ENCODE measurements at regions not wholly inside any gene's neighbourhood (a gene's known extent, or its start where the extent isn't known, plus 50 kb on each side); places are given as distances from the start of the nearest gene placed in this dataset.

DNA sequence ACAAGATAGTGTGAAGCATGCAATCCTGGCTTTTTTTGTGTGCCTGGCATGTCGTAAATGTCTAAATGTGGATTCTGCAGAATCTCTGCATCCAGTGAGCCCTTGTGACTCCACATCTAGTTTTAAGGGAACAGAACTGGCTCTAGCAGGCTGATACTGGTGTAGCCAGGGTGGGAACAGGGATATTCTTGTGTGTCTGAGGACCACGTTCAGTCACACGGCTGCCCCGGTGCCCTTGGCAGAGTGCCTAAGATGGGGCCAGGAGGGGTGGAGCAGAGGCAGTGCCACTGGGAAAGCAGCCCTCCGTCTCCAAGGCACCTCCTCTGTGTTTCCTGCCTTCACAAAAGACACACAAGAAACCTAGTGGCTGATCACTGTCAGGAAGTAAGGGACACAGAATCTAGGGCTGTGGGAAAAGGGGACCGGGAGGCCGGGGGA, 91.5 kb upstream of the PARD3B start:
- in situ Hi-C loops (cut with MboI; ENCODE audit: low sequenced_read_pairs in 4 of 4) = no loop called here
- DNase-seq = no peak
- H3K27ac ChIP-seq = no peak overlapping the region

GRCh38 chr2:204454672-204455380, 90.4 kb upstream of the PARD3B start:
- DNase-seq (no peak), ATAC-seq (no peak)
- in situ Hi-C loops (cut with MboI; ENCODE audit: low sequenced_read_pairs in 4 of 4) = no loop called here
- no peak overlapping the region for H3K27ac ChIP-seq
- H3K27me3 ChIP-seq = no peaks in the 10 kb centered on the region
- H3K4me3 ChIP-seq = no peak overlapping the region
- H3K9me3 ChIP-seq = no peaks in the 10 kb centered on the region
- intact Hi-C loops (cut with DNase I; ENCODE audit: low total_unique reads) = no loop called here
- no peaks in the 10 kb centered on the region for H3K4me1 ChIP-seq
- H3K36me3 ChIP-seq = no peaks in the 10 kb centered on the region
- TF ChIP-seq CTCF (IDR thresholded peaks at IDR 0.05 in 4 of 5, conservative IDR thresholded peaks at IDR 0.05 in 1 of 5) (no peak), POLR2A (IDR thresholded peaks at IDR 0.05) (no peak)

More for the DNA sequence above, 91.5 kb upstream of the PARD3B start:
- Histone ChIP-seq H3K4me1 (no peaks in the 10 kb centered on the region), H3K27me3 (no peaks in the 10 kb centered on the region), H3K4me3 (no peak overlapping the region), H3K9me3 (no peaks in the 10 kb centered on the region), H3K36me3 (no peaks in the 10 kb centered on the region)
- TF ChIP-seq POLR2A (IDR thresholded peaks at IDR 0.05) (no peak), CTCF (IDR thresholded peaks at IDR 0.05 in 4 of 5, conservative IDR thresholded peaks at IDR 0.05 in 1 of 5) (no peak)
- intact Hi-C loops (cut with DNase I; ENCODE audit: low total_unique reads) = no loop called here
- no peak for ATAC-seq

DNA sequence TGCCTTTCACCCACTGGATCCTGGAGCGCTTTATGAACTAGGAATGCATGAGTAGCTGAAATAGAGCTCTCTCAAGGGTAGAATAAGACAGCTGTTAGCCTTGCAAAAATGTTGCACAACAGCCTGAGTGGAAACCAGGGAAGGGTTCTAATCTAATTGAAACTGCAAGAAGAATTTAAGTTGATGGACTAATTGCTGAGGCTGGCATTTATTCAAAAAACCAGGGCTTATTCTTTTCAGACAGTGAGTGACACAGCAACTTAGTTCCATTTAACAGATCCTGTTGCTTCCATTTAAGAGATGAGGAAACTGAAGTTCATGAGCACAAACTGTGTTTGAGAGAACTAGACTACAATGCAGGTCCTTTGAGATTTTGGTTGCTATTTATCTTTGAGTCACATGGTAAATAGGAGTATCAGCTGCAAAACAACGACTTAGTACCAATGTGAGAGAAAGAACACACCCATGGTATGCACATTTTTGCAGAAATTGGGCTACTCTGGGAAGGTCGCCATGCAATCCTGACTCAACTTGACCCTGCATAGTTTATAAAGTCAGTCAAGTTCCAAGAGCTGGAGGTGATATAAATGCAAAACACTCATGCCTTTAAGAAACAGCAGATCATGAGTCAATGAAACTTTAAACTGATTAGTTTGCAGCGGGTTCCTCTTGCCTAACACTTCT, 76.4 kb upstream of the PARD3B start:
- no peak for DNase-seq
- H3K9me3 ChIP-seq = no peaks in the 10 kb centered on the region
- in situ Hi-C loops (cut with MboI; ENCODE audit: low sequenced_read_pairs in 4 of 4) = no loop called here
- H3K27ac ChIP-seq = no peak overlapping the region
- no peaks in the 10 kb centered on the region for H3K36me3 ChIP-seq
- no peaks in the 10 kb centered on the region for H3K27me3 ChIP-seq
- H3K4me1 ChIP-seq = no peaks in the 10 kb centered on the region
- H3K4me3 ChIP-seq = no peak overlapping the region
- intact Hi-C loops (cut with DNase I; ENCODE audit: low total_unique reads) = no loop called here
- no peak for ATAC-seq
- TF ChIP-seq CTCF (IDR thresholded peaks at IDR 0.05 in 4 of 5, conservative IDR thresholded peaks at IDR 0.05 in 1 of 5) = no peak
- TF ChIP-seq POLR2A (IDR thresholded peaks at IDR 0.05) = no peak

DNA sequence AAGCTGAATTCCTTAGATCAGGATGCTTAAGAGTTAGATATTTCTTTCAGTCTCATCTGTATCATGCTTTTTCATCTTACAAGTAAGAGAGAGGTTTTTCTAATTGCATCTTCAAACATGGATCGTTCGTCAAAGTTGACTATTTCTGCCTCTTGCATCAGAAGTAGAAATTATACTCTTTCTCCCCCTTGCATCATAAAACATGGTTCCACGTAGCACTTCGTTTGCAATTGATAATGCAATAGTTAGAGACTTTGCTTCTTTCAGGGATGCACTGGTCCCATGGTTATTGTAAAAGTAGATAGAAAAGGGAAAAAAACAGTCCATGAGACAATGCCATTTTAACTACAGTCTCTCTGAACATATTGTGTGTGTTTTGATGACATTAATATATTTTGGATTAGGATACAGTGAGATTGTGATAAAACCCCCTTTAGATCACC, 75.1 kb upstream of the PARD3B start:
- TF ChIP-seq POLR2A (IDR thresholded peaks at IDR 0.05) (no peak), CTCF (IDR thresholded peaks at IDR 0.05 in 4 of 5, conservative IDR thresholded peaks at IDR 0.05 in 1 of 5) (no peak)
- Histone ChIP-seq H3K36me3 (no peaks in the 10 kb centered on the region), H3K27ac (no peak overlapping the region), H3K27me3 (no peaks in the 10 kb centered on the region), H3K4me3 (no peak overlapping the region), H3K9me3 (no peaks in the 10 kb centered on the region), H3K4me1 (no peaks in the 10 kb centered on the region)
- DNase-seq = no peak
- in situ Hi-C loops (cut with MboI; ENCODE audit: low sequenced_read_pairs in 4 of 4) = no loop called here
- ATAC-seq = no peak
- intact Hi-C loops (cut with DNase I; ENCODE audit: low total_unique reads) = no loop called here
